Fibroblast of skin of left quadriceps (primary cell): ENCODE measurements at regions not wholly inside any gene's neighbourhood (a gene's known extent, or its start where the extent isn't known, plus 50 kb on each side); places are given as distances from the start of the nearest gene placed in this dataset.

Source experiments
- DNase-seq, 2 experiments: peaks; one replicate each; pipeline ENCODE4 v3.0.0-alpha.2; 2013; ENCODE audit warnings: low read depth in 2 of 2

DNA sequence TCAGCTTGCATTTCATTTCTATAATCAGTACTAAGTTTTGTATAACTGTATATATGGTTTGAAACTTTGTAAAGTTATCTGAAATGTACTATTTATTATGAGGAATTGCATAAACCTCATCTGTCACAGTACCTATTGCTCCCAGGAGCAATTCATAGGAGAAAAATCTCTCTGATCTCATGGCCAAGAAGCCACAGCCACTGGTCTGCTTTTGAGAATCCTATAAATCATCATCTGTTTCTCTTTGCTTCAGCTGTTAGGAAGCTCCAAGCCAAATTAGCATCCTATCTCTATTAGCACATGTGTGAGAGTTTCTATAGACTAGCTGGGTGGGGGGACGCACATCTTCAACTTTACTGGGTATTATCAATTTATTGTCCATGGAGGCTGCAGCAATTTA lies 210.3 kb downstream of the CYP26B1 start:
- no peak for DNase-seq

DNA sequence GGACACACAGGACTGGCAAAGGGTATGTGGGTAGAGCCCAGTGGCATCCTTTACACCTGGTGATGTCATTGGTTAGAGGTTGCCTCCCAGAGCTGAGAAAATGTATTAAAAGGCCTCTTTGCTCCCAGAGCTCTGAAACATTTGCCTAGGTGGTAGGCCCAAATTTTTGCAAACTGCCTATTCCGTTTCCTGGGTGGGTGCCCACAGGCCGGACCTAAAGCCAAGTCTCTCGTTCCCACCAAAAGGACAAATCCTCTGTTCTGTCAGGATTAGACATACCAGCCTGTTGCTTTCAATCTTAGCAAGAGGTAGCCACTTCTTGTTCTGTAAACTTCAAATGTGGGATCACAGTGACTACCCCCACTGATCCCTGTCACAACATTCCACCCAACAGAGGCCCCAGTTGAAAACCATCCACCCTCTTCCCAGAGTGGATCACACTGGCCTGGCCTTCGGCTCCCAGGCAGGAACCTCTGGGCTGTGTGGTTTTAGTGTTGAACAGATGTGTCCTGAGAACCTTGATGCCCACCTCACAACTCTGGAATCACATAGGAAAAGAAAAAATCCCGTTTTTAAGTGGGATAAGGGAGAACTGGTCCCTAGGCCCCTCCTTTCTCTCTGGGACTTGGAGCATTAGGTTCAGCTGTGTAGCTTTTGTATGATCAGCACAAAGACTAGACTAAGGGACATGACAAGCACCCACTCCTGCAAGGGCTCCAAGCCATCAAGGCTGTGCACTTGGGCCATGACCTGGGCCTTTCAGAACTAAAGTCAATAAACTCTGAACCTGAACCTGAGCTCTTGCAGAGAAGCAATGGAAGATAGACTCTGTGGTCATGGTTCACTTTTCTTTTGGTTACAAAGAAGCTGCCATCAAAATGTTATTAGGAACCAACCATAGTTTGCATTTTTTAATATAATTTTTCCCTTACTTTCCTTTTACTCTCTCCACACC lies 211.3 kb downstream of the CYP26B1 start:
- no peak for DNase-seq

DNA sequence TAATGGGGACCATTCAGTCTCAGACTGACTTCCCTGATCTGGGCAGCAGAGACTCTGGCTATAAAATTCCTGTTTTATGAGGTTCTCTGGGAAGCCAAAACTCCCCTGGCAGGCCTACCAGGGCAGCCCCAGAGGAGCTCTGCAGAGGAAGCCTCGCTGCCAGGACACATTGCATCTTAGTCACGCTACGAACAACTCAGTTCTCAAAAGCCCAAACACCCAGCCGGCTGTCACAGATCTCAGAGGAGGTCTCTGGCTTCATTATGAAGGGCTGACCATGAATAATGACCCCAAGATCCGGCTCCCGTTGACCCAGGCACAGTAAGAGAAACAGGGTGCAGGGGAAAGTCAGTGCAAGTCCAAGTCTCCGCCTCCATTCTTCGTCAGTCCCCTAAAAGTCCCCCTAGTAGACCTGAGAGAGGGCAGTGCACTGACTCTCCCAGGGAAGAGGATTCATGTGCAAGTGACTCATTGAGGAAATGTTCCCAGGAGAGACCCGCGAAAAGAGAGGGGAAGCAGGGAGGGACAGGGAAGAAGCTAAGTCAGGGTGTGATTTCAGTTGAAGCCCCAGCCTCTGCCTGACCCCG lies 212.3 kb downstream of the CYP26B1 start:
- DNase-seq, result peak; percentile 46 to 52

DNA sequence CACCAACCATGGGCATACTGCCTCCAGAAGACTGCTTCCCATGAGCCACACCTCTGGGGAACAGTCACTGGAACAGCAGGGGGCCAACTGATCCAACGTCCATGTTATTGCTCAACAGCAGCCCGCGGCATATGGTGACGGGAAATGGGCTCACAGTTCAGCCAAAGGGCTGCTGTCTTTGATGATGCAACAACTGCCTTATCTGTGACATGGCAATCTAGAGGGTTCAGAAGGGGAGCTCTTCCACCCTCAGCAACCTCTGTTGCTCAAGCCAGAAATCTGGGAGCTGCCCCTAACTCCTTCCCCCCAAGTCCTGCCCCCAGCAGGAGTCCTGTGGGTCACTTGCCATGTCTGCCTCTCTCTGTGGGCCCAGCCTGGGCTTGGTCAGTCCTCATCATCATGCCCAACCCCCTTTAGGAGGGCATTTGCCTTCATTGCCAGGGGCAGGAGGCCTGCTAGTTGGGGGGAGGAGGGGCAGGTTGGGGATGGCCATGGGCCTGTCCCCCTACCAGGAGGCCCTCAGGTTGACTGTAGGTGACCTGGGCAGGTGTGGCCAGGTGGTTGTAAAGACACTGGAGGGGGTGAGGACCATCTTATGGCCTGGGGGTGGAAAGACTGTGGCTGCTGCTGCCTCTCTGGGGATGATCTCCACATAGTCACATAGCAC lies 212.9 kb downstream of the CYP26B1 start:
- peak in 1 of 2 experiments; percentile 31 for DNase-seq

DNA sequence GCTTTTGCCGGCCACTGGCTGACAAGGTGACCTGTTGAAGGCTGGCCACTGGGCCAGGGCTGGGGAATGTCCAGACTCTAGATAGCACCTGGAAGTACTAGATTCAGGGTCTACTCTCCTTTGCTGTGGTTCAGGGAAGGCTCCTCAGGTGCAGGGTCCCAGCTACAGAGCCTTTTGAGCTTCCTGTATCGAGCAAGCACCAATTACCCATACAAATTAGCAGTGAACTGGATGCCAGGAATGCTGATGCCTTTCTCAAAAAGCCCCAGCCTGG lies 213.4 kb downstream of the CYP26B1 start:
- no peak for DNase-seq

DNA sequence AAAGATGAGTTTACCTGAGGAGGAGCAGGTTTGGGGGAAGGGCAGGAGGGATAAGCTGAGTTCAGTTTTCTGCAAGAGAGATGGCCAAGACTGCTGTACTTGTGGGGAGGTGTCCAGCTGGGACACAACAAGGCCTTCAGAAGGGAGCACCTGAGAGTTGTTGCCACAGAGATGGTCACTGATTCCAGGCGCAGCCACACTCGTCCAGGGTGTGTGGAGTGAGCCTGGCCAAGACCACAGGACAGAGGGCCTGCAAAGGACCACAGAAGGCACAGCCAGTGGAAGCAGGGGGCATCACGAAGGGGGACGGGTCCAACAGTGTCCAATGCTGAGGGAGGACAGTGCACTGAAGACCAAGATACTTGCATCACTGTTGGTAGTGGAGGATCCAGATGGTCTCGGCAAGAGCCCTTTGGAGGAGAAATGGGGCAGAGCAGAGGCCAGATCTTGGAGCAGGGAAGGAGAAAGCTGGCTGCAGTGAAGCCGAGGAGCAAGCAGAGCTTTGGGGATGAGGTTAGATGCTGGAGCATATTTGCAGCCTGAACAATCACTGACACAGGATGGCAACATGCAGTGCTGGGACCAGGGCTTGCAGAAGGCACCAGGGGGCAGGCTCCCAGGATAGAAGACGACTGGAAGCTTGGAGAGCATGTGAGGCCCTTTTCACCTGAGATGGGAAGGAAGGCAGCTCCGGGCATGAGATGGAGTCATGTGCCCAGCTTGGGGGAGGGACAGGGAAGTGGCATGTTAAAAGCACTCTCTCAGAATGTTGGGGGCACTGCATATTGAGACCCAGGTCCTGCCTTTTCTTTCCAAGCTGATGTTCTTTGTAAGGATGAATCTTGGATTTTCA lies 214.0 kb downstream of the CYP26B1 start:
- no peak for DNase-seq

DNA sequence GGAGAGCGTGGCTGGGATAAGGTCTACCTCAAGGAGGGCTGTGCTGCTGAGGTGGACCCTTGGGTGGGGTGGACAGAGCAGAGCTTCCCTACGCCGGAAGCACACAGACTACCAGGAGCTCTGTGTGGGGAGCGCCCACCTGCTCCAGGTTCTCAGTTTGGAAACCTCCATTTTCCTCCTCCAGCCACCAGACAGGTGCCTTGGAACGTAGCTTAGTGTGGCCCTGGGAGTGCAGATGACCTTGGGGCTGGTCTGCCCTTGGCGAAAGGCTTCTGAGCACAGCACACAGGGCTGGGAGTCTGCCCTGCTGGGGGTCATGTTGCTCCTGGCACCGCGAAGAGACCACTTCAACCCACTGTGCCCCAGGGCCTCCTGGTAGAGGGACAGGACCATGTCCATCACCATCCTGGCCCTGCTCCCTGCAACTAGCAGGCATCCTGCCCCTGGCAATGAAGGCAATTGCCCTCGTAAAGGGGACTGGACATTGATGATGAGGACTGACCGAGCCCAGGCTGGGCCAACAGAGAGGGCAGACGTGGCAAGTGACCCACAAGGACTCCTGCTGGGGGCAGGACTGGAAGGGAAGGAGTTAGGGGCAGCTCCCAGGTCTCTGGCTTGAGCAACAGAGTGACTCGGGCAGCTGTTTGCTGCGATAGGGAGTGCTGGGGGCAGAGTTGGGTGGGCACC lies 214.7 kb downstream of the CYP26B1 start:
- no peak for DNase-seq

DNA sequence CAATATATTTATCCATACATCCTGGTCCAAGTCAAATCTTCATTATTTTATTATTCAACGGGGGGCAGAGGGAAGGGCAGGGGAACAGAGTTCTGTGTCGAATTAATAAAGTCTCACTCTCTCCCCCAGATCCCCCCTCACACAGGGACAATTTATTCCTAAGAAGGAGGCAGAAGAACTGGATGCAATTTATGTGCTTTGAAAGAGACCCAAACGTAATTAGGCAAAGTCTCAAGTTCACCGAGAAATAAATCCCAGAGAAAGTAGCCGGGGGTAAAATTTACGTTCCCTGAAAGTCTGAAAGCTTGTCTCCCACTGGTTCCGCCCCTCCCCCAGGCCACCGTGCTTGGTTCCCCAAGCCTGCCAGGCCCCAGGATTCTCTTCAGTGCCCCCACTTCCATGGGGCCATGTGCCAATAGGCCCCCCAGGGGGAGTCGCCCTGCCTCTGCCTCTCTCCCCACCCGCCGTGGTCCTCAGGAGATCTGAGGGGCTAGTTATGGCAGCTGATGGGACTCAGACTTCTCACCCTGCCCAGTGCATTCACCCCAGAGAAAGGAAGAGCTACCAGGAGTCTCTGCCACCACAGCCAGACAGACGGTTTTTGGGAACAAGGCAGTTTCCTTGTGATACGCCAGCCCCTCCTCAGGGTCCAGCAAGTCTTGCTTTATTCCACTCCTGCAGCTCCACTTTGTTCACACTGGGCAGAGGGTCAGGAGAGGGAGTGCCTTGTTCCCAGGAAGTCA lies 215.5 kb downstream of the CYP26B1 start:
- no peak for DNase-seq

DNA sequence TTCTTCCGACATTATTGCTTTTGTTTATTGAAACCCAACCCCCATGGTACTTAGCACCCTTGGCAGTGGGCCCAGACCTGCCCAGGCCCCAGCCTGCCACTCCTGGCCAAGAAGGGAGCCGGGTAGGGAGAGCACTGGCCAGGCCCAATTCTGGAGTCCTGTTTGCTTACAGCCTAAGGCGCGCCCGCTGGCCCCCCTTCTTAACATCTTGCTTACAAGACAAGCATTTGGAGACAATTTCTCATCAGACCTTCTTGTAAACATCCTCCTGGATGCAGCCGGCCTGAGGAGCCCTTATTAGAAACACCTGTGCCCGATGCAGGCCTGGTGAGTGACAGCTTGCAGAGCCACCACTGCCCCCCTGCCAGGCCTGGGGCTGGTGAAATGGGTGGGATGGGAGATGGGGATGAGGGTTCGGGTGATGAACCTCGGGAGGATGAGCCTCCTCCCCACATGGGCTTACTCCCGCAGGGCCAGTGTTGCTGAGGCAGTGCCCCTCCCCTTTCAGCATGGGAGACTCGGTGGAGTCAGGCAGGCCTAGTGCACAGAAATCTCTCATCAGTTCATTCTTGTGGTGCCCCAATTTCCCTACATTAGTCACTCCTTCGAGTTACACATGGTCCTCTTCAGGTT lies 217.5 kb downstream of the CYP26B1 start:
- DNase-seq, result peak; percentile 76

DNA sequence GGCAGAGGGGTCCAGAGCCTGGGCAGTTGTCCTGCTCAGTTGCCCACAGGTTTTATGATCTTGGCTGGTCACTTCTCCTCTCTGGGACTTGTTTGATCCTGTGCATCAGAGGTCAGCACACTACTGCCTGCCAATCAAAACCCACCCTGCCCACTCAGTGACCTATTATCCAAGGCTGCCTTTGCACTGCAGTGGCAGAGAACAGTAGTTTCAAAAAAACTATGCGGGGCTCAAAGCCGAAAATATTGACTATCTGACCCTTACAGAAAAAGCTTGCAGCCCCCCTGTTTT lies 218.2 kb downstream of the CYP26B1 start:
- DNase-seq, result no peak

DNA sequence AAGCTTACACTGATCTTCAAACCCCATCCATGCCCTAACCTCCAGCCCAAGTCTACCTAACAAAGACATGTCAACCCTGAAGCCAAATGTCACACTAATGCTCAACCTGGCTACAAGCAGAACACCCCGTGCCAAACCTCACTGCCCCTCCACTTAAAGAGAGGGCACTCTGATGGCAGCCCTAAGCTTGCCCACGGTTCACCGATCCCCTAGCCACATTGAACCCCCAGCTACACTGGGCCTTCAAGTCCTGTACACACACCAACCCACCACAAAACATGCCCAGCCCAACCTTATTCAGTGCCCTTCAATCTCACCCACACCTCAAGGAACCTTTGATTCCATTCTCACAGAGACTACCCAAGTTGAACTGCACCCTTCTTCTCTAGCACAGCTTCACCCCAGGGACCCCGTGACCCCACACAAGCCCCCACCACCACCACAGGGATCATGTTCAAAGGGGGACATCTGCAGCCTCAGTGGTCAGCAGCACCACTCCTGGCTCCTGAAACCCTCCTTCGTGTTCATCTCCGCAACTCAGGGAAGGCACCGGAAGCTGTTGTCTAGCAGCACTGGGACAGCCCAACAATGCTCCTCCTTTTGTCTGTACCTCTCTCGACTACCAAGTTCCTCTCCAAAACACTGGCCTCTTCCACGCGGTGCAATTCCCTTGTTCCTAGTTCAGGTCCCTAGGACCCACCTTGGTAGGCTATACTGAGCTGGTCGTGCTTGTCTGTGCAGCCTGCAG lies 218.8 kb downstream of the CYP26B1 start:
- DNase-seq, result no peak

DNA sequence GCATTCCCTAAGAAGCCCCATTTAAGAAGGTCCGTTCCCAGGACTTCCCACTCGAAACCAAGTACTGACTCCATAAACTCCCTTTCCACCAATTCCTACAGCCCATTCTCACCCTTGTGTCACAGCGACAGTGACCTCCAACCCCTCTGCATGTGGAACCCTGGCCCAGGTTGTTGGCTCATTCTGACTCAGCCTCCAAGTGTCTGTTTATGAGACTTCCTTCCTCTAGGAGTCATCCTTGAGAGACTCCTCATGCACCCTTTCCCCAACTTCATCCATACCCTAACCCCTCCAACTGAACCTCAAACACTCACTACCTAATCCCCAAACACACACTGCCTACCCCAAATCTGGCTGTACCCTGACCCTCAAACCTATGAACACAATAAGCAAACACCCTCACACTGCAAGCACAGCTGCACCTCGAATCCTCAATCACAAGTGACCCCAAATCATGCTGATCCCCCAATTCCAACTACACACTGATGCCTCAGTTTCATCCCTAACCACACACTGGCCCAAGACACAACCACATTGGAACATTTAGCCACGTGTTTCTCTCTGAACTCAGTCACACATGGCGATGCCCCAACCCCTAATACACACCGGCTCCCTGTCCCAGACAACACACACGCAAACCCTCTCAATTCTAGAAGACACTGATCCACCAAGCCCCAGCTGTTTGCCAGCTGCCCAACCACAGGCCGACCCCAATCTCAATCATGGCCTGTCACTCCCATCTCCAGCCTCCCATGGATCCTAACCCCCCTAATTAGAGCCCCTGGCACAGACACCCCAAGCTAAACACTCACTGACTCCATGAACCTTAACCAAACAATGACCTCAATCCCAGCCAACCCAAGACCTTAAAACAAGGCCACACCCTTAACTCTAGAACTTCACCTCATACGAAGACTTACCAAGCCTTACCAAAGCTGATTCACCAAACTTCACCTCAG lies 219.6 kb downstream of the CYP26B1 start:
- no peak for DNase-seq

DNA sequence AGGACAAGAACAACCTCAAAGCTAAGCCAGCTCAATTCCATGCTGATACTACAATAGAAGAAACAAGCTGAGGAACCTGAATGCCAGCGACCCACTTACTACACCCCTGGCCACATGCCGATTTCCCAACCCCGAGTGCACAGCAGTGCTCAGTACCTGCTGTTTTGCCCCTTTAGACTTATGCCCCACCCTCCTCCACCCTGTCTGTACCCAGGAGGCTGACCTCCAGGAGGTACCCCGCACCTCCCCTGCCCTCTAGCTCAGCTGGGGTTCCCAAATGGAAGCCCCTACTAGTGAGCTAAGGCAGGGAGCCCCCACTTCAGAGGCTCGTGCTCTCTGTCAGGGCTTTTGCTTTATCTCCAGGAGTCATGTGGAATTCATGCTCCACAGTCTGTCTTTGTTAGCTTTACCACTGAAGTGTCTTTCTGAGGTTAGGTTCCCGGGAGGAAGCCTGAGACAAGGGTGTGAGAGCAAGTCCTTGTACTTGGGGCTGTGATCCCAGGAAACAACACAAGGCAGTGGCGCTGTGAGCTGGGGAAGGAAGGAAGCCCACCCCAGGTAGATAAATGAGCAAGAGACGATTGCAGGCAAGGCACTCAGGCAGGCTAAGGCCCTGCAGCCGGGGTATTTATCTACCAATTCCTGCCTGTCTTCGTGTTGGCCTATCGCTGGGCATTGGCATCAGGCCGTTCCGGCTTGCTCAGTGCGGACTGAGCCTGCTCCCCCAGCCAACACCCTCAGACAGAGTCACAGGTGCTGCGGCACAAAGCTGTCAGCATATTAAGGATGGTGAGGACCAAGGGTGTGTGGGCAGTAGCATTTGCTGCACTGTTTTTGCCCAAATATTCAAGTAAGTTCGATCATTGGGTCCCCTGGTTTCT lies 220.5 kb downstream of the CYP26B1 start:
- DNase-seq, result no peak

DNA sequence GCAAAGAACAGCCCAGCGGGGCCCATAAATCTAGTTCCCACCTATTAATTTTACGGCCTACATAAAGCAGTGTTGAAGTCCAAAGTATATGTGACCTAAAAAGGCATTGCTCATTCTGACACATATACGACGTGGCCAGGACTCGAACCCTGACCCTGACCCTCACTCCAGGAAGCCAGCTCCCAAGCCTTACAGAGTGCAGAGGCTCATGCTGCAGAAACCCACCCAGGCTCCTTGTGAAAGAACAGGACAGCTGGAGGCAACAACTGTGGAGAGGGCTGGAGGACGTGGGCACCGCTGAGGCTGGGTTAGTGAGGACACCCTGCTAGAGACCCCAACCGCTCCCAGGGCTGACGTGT lies 221.6 kb downstream of the CYP26B1 start:
- peak in 1 of 2 experiments; percentile 24 for DNase-seq

DNA sequence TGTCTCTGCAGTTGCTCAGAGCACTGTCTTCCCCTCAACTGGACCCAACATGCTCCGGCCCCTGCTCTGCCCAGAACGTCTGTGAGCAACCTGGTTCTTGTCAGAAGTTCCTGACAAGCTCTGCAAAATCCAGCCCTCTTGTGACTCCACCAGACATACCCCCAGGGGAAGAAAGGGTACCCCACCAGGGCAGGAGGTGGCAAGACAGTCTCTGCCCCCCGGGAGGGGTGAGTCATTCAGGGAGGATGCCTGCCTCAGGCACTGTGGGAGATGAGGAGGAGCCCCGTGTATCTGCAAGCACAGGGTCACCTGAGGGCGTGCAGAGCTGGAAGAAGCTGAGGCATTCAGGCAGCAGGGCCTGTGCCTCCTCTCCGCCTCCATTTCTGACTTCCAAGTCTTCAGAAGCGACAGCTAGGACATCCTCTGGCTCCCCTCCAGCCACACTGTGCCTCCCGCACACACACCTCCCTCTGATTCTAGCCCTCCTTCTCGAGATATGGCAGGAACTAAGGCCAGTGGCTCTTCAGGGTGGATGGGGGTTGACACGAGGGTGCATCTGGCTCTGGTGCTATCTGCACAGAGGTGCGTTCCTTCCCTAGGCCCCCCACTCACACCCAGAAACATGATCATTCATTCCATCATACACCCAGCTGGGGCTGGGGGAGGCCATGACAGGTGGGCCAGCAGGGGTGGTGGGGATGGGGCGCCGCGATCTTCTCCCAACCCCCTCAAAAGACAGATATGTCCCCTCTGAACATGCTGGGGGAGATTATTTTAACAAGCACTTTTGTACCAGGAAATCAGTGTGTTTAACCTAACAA lies 222.2 kb downstream of the CYP26B1 start:
- no peak for DNase-seq

DNA sequence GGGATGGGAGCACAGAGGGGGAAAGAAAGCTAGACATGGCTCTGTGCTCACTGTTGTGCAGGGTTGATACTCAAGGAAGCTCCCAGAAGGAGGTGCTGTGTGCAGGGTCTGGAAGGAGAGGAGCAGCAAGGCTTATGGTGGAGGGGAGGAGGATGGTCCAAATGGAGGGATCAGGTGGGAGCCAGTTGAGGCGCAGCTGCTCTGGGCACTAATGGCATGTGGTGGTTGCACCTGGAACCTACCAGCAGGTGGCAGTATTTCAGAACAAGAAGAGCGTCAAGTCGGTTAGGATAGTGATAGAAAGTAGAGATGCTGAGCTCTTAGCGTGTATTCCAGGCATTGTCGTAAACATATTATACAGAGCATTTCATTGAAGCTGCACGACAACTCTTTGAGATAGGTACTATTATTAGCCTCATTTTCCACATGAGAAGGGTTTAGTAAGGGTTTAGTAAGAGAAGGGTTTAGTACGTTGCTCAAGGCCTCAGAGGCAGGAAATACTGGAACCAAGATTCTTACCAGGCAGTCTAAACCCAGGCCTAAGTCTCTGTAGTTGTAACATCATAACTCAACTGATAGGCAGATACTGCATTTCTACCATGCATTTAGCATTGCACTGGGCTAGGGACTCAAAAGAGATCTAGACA lies 223.7 kb downstream of the CYP26B1 start:
- peak in 1 of 2 experiments; percentile 28 for DNase-seq
